ENCODE measurements at regions not wholly inside any gene's neighbourhood (a gene's known extent, or its start where the extent isn't known, plus 50 kb on each side); places are given as distances from the start of the nearest gene placed in this dataset.

GRCh38 chr9:75672478-75672877, 218.0 kb upstream of the PCSK5 start:
- TF ChIP-seq CTCF (IDR thresholded peaks at IDR 0.05; ENCODE audit: low read depth, low read length) (no peak), EZH2phosphoT487 (IDR thresholded peaks at IDR 0.05; ENCODE audit: low read depth) (no peak)

Data from OCI-LY3 (cell line).